Hematopoietic multipotent progenitor cell treated with erythropoietin and hydrocortisone succinate and interleukin-3 and kit ligand, for 17 days (in vitro differentiated cells): ENCODE measurements at regions not wholly inside any gene's neighbourhood (a gene's known extent, or its start where the extent isn't known, plus 50 kb on each side); places are given as distances from the start of the nearest gene placed in this dataset.

ENCODE experiments used
- DNase-seq: peaks from one replicate; pipeline ENCODE4 v3.0.0-alpha.2; 2015; ENCODE audit warnings: low spot score

- DNase-seq: no peak
These were observed 151.8 kb downstream of the TBX5 start for GRCh38 chr12:114253976-114254778.

GRCh38 chr12:114248527-114248926 lies 157.4 kb downstream of the TBX5 start:
- no peak for DNase-seq

- DNase-seq: no peak
These were observed 160.4 kb downstream of the TBX5 start for GRCh38 chr12:114245555-114245954.

- DNase-seq: peak; percentile 4
These were observed 163.9 kb downstream of the TBX5 start for GRCh38 chr12:114241973-114242434.

- no peak for DNase-seq
These were observed 165.7 kb downstream of the TBX5 start for GRCh38 chr12:114240288-114240687.

- DNase-seq: no peak
These were observed 167.1 kb downstream of the TBX5 start for GRCh38 chr12:114238808-114239207.

GRCh38 chr12:114237230-114237629 lies 168.7 kb downstream of the TBX5 start:
- DNase-seq: no peak

GRCh38 chr12:114232187-114232586 lies 173.8 kb downstream of the TBX5 start:
- no peak for DNase-seq

GRCh38 chr12:114229150-114229549 lies 176.8 kb downstream of the TBX5 start:
- no peak for DNase-seq

GRCh38 chr12:114226241-114226928 lies 179.6 kb downstream of the TBX5 start:
- no peak for DNase-seq

- DNase-seq: no peak
These were observed 183.8 kb downstream of the TBX5 start for GRCh38 chr12:114221957-114222630.

GRCh38 chr12:114221136-114221833 lies 184.7 kb downstream of the TBX5 start:
- no peak for DNase-seq

- DNase-seq: no peak
These were observed 185.6 kb downstream of the TBX5 start for GRCh38 chr12:114220311-114220710.

GRCh38 chr12:114218136-114218535 lies 187.8 kb downstream of the TBX5 start:
- no peak for DNase-seq

- no peak for DNase-seq
These were observed 190.2 kb downstream of the TBX5 start for GRCh38 chr12:114215746-114216145.

GRCh38 chr12:114213055-114213581 lies 192.8 kb downstream of the TBX5 start:
- no peak for DNase-seq

GRCh38 chr12:114209861-114210260 lies 196.1 kb downstream of the TBX5 start:
- DNase-seq: no peak

GRCh38 chr12:114206525-114206924 lies 199.4 kb downstream of the TBX5 start:
- DNase-seq: no peak

GRCh38 chr12:114201794-114202193 lies 204.2 kb downstream of the TBX5 start:
- DNase-seq: no peak

- DNase-seq: no peak
These were observed 211.0 kb downstream of the TBX5 start for GRCh38 chr12:114194956-114195355.

GRCh38 chr12:114194066-114194465 lies 211.9 kb downstream of the TBX5 start:
- no peak for DNase-seq

GRCh38 chr12:114193474-114193873 lies 212.5 kb downstream of the TBX5 start:
- no peak for DNase-seq
